Heart left ventricle (tissue), 13 donors: ENCODE measurements at regions not wholly inside any gene's neighbourhood (a gene's known extent, or its start where the extent isn't known, plus 50 kb on each side); places are given as distances from the start of the nearest gene placed in this dataset.
"Not testable (repeated sequence)": the region's sequence is repeated elsewhere in the genome, so short reads cannot be mapped to it uniquely, and the experiment has no call there.

Experiments
- POLR2A ChIP-seq, 2 donors: fragments of 450-650 bp; IDR thresholded peaks; one replicate each; pipeline ENCODE4 v1.6.1; 2017; ENCODE audit warnings: antibody characterized with exemption in 2 of 2, mild to moderate bottlenecking in 2 of 2, moderate library complexity in 2 of 2
- TF ChIP-seq, protein P1 (sequence below), 12 donors: fragments of 200-600 bp; sonication (generic) in 4 of 12; IDR thresholded peaks; one replicate each; pipeline versions ENCODE4 v1.5.0 to v1.8.0; 2018 to 2022; ENCODE audit warnings: antibody characterized with exemption in 12 of 12, mild to moderate bottlenecking in 5 of 12
- donor health status: ischemic (EF 13 %, LVEDD 7.1; RV severe dilation, severe dysfunction).
- donor health status: DM: no; HTN: yes; CAD: no.
- donor health status: DM: no; HTN: no; CAD: no.
- donor health status: ischemic (EF 25% LVEDD 6.9; RV normal size, moderate dysfunction).
- donor health status: ischemic (EF 25% LVEDD 5.7; RV mildly dilated, moderate dysfunction).
- donor health status: ischemic (EF 35%, LVEDD 5.7; RV mildly dilated, moderate dysfunction).
- donor health status: nonischemic (EF 11% LVEDD 7.7; RV severe dilation, severe dysfunction).
- donor health status: DM: yes; HTN: yes; CAD: no.
- donor health status: PGD.
- donor health status: ischemic (EF 29% LVEDD 5.4; RV normal size, mild dysfunction).
- donor health status: nonischemic (EF 23%, LVEDD 6.1; RV moderate dilation, normal function).

DNA sequence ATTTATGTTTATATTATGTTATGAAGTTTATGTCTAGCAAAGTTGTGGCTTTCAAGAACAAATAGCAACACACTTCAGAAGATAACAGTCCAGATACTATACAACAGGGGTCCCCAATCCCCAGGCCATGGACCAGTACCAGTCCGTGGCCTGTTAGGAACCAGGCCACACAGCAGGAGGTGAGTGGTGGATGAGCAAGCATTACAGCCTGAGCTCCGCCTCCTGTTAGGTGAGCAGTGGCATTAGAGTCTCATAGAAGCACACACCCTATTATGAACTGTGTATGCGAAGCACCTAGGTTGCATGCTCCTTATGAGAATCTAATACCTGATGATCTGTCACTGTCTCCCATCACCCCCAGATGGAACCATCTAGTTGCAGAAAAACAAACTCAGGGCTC lies 159.0 kb upstream of the C14orf180 start:
- TF ChIP-seq, protein P1, sequence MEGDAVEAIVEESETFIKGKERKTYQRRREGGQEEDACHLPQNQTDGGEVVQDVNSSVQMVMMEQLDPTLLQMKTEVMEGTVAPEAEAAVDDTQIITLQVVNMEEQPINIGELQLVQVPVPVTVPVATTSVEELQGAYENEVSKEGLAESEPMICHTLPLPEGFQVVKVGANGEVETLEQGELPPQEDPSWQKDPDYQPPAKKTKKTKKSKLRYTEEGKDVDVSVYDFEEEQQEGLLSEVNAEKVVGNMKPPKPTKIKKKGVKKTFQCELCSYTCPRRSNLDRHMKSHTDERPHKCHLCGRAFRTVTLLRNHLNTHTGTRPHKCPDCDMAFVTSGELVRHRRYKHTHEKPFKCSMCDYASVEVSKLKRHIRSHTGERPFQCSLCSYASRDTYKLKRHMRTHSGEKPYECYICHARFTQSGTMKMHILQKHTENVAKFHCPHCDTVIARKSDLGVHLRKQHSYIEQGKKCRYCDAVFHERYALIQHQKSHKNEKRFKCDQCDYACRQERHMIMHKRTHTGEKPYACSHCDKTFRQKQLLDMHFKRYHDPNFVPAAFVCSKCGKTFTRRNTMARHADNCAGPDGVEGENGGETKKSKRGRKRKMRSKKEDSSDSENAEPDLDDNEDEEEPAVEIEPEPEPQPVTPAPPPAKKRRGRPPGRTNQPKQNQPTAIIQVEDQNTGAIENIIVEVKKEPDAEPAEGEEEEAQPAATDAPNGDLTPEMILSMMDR (IDR thresholded peaks at IDR 0.05) = not testable (repeated sequence)
- TF ChIP-seq POLR2A (IDR thresholded peaks at IDR 0.05) = not testable (repeated sequence)
